Aorta (tissue), 5 donors: ENCODE measurements at regions not wholly inside any gene's neighbourhood (a gene's known extent, or its start where the extent isn't known, plus 50 kb on each side); places are given as distances from the start of the nearest gene placed in this dataset.

ENCODE experiments used
- ATAC-seq: fragments of 200-7000 bp; cut with Tn5 transposase; one replicate; pipeline ENCODE4 v1.9.1; 2022; ENCODE audit warnings: moderate library complexity; ENCODE audit not compliant: low FRiP score
- DNase-seq, 2 donors: peaks; one replicate each; pipeline ENCODE4 v3.0.0-alpha.2; 2020
- H3K27ac ChIP-seq, 2 donors: one replicate each; pipeline ENCODE4 v1.5.1; 2013; ENCODE audit warnings: low read length in 2 of 2, mild to moderate bottlenecking in 2 of 2, moderate library complexity in 2 of 2, control low read depth in 1 of 2, inconsistent platforms in 1 of 2, low read depth in 1 of 2
- H3K27me3 ChIP-seq, 2 donors: one replicate each; pipeline ENCODE4 v1.6.1; 2013; ENCODE audit warnings: control low read depth in 1 of 2, low read length in 1 of 2, mild to moderate bottlenecking in 1 of 2, moderate library complexity in 1 of 2; ENCODE audit not compliant: insufficient read depth in 2 of 2, control insufficient read depth in 1 of 2
- H3K36me3 ChIP-seq, 2 donors: one replicate each; pipeline ENCODE4 v1.6.1; 2013; ENCODE audit warnings: control low read depth in 1 of 2, low read length in 1 of 2, mild to moderate bottlenecking in 1 of 2; ENCODE audit not compliant: insufficient read depth in 2 of 2, control insufficient read depth in 1 of 2
- H3K4me1 ChIP-seq, 2 donors: one replicate each; pipeline ENCODE4 v1.6.1; 2013; ENCODE audit warnings: low read length in 2 of 2, control low read depth in 1 of 2, mild to moderate bottlenecking in 1 of 2, moderate library complexity in 1 of 2; ENCODE audit not compliant: insufficient read depth in 2 of 2, control insufficient read depth in 1 of 2
- H3K4me3 ChIP-seq, 2 donors: one replicate each; pipeline ENCODE4 v1.5.1; 2013; ENCODE audit warnings: low read length in 2 of 2, control low read depth in 1 of 2, mild to moderate bottlenecking in 1 of 2
- H3K9me3 ChIP-seq: one replicate; pipeline ENCODE4 v1.6.1; 2013; ENCODE audit warnings: mild to moderate bottlenecking, low read length; ENCODE audit not compliant: control insufficient read depth
- WGBS, 2 donors: extraction: QIAGEN DNeasy Blood & Tissue Kit; methylation state at CpG; one replicate each; pipeline ENCODE4 v1.1.7; 2013; 5-methylcytosine and 5-hydroxymethylcytosine counted together
- intact Hi-C, 2 donors: fragments of 100-400 bp; cut with DNase I; formaldehyde crosslinking; loops; one replicate each; pipeline versions ENCODE4 v1.14.2 to v1.15.0; 2022
- donor health status: healthy with polysubstance abuse.
- donor health status: Bipolar disorder and iron deficiency.
- donor health status: DM: no; HTN: no; CAD: no.
- donor health status: DM: no; HTN: no; CAD: no.
- donor health status: DM: yes; HTN: yes; CAD: no.

- DNase-seq (no peak), ATAC-seq (no peak)
- no peaks in the 10 kb centered on the region for H3K27me3 ChIP-seq
- no peaks in the 10 kb centered on the region for H3K4me1 ChIP-seq
- no peak overlapping the region for H3K27ac ChIP-seq
- no peak overlapping the region for H3K4me3 ChIP-seq
- no peaks in the 10 kb centered on the region for H3K36me3 ChIP-seq
- intact Hi-C loops = no loop called here
- WGBS, 2 donors = 15 to 29% methylated on average over 1 of the region's 1 CpG
- H3K9me3 ChIP-seq = no peaks in the 10 kb centered on the region
Measured at GRCh38 chr2:13128139-13128538, 411.4 kb downstream of the TRIB2 start.

GRCh38 chr2:13135369-13135768 is 418.6 kb downstream of the TRIB2 start:
- H3K4me3 ChIP-seq = no peak overlapping the region
- WGBS, 2 donors = 32 to 40% methylated on average over 3 of the region's 3 CpGs
- intact Hi-C loops = no loop called here
- no peaks in the 10 kb centered on the region for H3K4me1 ChIP-seq
- no peak overlapping the region for H3K27ac ChIP-seq
- H3K9me3 ChIP-seq = peaks cover 2% of the 10 kb centered on the region
- ATAC-seq (no peak), DNase-seq (no peak)
- H3K36me3 ChIP-seq = no peaks in the 10 kb centered on the region
- peaks cover 0 to 2% of the 10 kb centered on the region in 2 donors for H3K27me3 ChIP-seq

GRCh38 chr2:13135856-13136255 is 419.1 kb downstream of the TRIB2 start:
- no peak for ATAC-seq
- H3K27me3 ChIP-seq = peaks cover 0 to 2% of the 10 kb centered on the region in 2 donors
- 56 to 64% methylated on average over 1 of the region's 1 CpG for WGBS, 2 donors
- no peak overlapping the region for H3K27ac ChIP-seq
- DNase-seq = no peak
- intact Hi-C loops = no loop called here
- H3K4me3 ChIP-seq = no peak overlapping the region
- peaks cover 2% of the 10 kb centered on the region for H3K9me3 ChIP-seq
- no peaks in the 10 kb centered on the region for H3K4me1 ChIP-seq
- H3K36me3 ChIP-seq = no peaks in the 10 kb centered on the region

- H3K27ac ChIP-seq = no peak overlapping the region
- no peaks in the 10 kb centered on the region for H3K4me1 ChIP-seq
- 80 to 85% methylated on average over 3 of the region's 3 CpGs for WGBS, 2 donors
- DNase-seq = no peak
- no peak for ATAC-seq
- no peaks in the 10 kb centered on the region for H3K36me3 ChIP-seq
- intact Hi-C loops = no loop called here
- H3K9me3 ChIP-seq = peaks cover 2% of the 10 kb centered on the region
- H3K4me3 ChIP-seq = no peak overlapping the region
- H3K27me3 ChIP-seq = peaks cover 0 to 2% of the 10 kb centered on the region in 2 donors
Measured at GRCh38 chr2:13137679-13138078, 420.9 kb downstream of the TRIB2 start.

- Histone ChIP-seq H3K9me3 (peaks cover 2% of the 10 kb centered on the region), H3K27ac (no peak overlapping the region), H3K4me1 (no peaks in the 10 kb centered on the region), H3K36me3 (no peaks in the 10 kb centered on the region), H3K4me3 (no peak overlapping the region), H3K27me3 (peaks cover 0 to 2% of the 10 kb centered on the region in 2 donors)
- 50 to 55% methylated on average over 2 of the region's 2 CpGs for WGBS, 2 donors
- ATAC-seq (no peak), DNase-seq (no peak)
- intact Hi-C loops = no loop called here
Measured at GRCh38 chr2:13141315-13141714, 424.6 kb downstream of the TRIB2 start.

GRCh38 chr2:13143451-13143850 is 426.7 kb downstream of the TRIB2 start:
- no peaks in the 10 kb centered on the region for H3K36me3 ChIP-seq
- intact Hi-C loops = no loop called here
- H3K9me3 ChIP-seq = no peaks in the 10 kb centered on the region
- H3K4me1 ChIP-seq = no peaks in the 10 kb centered on the region
- no peaks in the 10 kb centered on the region for H3K27me3 ChIP-seq
- WGBS, 2 donors = 18 to 19% methylated on average over 2 of the region's 2 CpGs
- H3K4me3 ChIP-seq = no peak overlapping the region
- H3K27ac ChIP-seq = no peak overlapping the region
- no peak for ATAC-seq
- no peak for DNase-seq

- no peaks in the 10 kb centered on the region for H3K36me3 ChIP-seq
- H3K27me3 ChIP-seq = no peaks in the 10 kb centered on the region
- H3K4me3 ChIP-seq = no peak overlapping the region
- ATAC-seq = no peak
- intact Hi-C loops = no loop called here
- WGBS, 2 donors = 35 to 38% methylated on average over 2 of the region's 2 CpGs
- no peaks in the 10 kb centered on the region for H3K9me3 ChIP-seq
- no peaks in the 10 kb centered on the region for H3K4me1 ChIP-seq
- DNase-seq = no peak
- no peak overlapping the region for H3K27ac ChIP-seq
Measured at GRCh38 chr2:13156916-13157315, 440.2 kb downstream of the TRIB2 start.

- Histone ChIP-seq H3K27ac (no peak overlapping the region), H3K27me3 (no peaks in the 10 kb centered on the region), H3K36me3 (no peaks in the 10 kb centered on the region), H3K9me3 (no peaks in the 10 kb centered on the region), H3K4me3 (no peak overlapping the region), H3K4me1 (no peaks in the 10 kb centered on the region)
- no peak for DNase-seq
- intact Hi-C loops = no loop called here
- no peak for ATAC-seq
- 61 to 76% methylated on average over 3 of the region's 3 CpGs for WGBS, 2 donors
Measured at GRCh38 chr2:13158466-13158865, 441.7 kb downstream of the TRIB2 start.

- Histone ChIP-seq H3K4me3 (no peak overlapping the region), H3K27ac (no peak overlapping the region), H3K36me3 (no peaks in the 10 kb centered on the region), H3K4me1 (no peaks in the 10 kb centered on the region), H3K9me3 (peaks cover under 1% of the 10 kb centered on the region), H3K27me3 (no peaks in the 10 kb centered on the region)
- 85 to 87% methylated on average over 1 of the region's 1 CpG for WGBS, 2 donors
- ATAC-seq (no peak), DNase-seq (no peak)
- intact Hi-C loops = no loop called here
Measured at GRCh38 chr2:13180729-13181128, 464.0 kb downstream of the TRIB2 start.
